Astrocyte (in vitro differentiated cells and primary cell): ENCODE measurements at regions not wholly inside any gene's neighbourhood (a gene's known extent, or its start where the extent isn't known, plus 50 kb on each side); places are given as distances from the start of the nearest gene placed in this dataset.
"Not testable (repeated sequence)": the region's sequence is repeated elsewhere in the genome, so short reads cannot be mapped to it uniquely, and the experiment has no call there.

Experiments used
- DNase-seq: peaks from one replicate; pipeline ENCODE4 v3.0.0-alpha.2; 2010; ENCODE audit warnings: low read depth
- FAIRE-seq: peaks from 2 replicates; lab custom pipeline; 2011; peaks lifted over from hg19 to GRCh38; lab: Jason Lieb, UNC
- H2AFZ ChIP-seq: 2 replicates; pipeline ENCODE4 v1.6.0; 2012; ENCODE audit warnings: low read depth, low read length, inconsistent platforms
- H3K27ac ChIP-seq: 2 replicates; pipeline ENCODE4 v1.5.1; 2011; ENCODE audit warnings: low read depth, low read length, inconsistent platforms
- H3K27me3 ChIP-seq: 2 replicates; pipeline ENCODE4 v1.6.0; 2011; ENCODE audit warnings: low read length, inconsistent platforms; ENCODE audit not compliant: insufficient read depth
- H3K36me3 ChIP-seq: 2 replicates; pipeline ENCODE4 v1.5.1; 2011; ENCODE audit warnings: low read length, inconsistent platforms; ENCODE audit not compliant: insufficient read depth
- H3K4me1 ChIP-seq: 2 replicates; pipeline ENCODE4 v1.5.1; 2011; ENCODE audit warnings: low read length, inconsistent platforms; ENCODE audit not compliant: insufficient read depth
- H3K4me2 ChIP-seq: 2 replicates; pipeline ENCODE4 v1.6.0; 2012; ENCODE audit warnings: low read length, inconsistent platforms
- H3K4me3 ChIP-seq: 2 replicates; pipeline ENCODE4 v1.5.1; 2011; ENCODE audit warnings: low read depth, mild to moderate bottlenecking, low read length, inconsistent platforms; ENCODE audit not compliant: insufficient read depth
- H3K79me2 ChIP-seq: 2 replicates; pipeline ENCODE4 v1.6.0; 2012; ENCODE audit warnings: mild to moderate bottlenecking, low read length, inconsistent platforms; ENCODE audit not compliant: insufficient read depth
- H3K9ac ChIP-seq: 2 replicates; pipeline ENCODE4 v1.6.0; 2012; ENCODE audit warnings: mild to moderate bottlenecking, low read length, inconsistent platforms
- H3K9me3 ChIP-seq: 2 replicates; pipeline ENCODE4 v1.5.1; 2012; ENCODE audit warnings: low read depth, mild to moderate bottlenecking, low read length, inconsistent platforms; ENCODE audit not compliant: insufficient read depth
- H4K20me1 ChIP-seq: 2 replicates; pipeline ENCODE4 v1.6.0; 2012; ENCODE audit warnings: low read length, inconsistent platforms; ENCODE audit not compliant: insufficient read depth
- H3K27ac Mint-ChIP-seq: one replicate; pipeline ENCODE4 v1.8.0; 2021; ENCODE audit warnings: mild to moderate bottlenecking, mixed read lengths; ENCODE audit not compliant: unreplicated experiment
- H3K27me3 Mint-ChIP-seq: one replicate; pipeline ENCODE4 v1.8.0; 2021; ENCODE audit warnings: low read depth, mixed read lengths; ENCODE audit not compliant: unreplicated experiment
- H3K36me3 Mint-ChIP-seq: one replicate; pipeline ENCODE4 v1.8.0; 2021; ENCODE audit warnings: low read depth, mixed read lengths; ENCODE audit not compliant: unreplicated experiment
- H3K4me1 Mint-ChIP-seq: one replicate; pipeline ENCODE4 v1.8.0; 2021; ENCODE audit warnings: low read depth, mixed read lengths; ENCODE audit not compliant: unreplicated experiment
- H3K4me3 Mint-ChIP-seq: one replicate; pipeline ENCODE4 v1.8.0; 2021; ENCODE audit warnings: mild to moderate bottlenecking, moderate library complexity, mixed read lengths; ENCODE audit not compliant: unreplicated experiment
- H3K9me3 Mint-ChIP-seq: one replicate; pipeline ENCODE4 v1.8.0; 2021; ENCODE audit warnings: mild to moderate bottlenecking, mixed read lengths; ENCODE audit not compliant: unreplicated experiment
- CTCF ChIP-seq: IDR thresholded peaks from 2 replicates; pipeline ENCODE4 v1.5.1; 2011; ENCODE audit warnings: low read depth, mild to moderate bottlenecking, inconsistent platforms, low read length, moderate library complexity; ENCODE audit not compliant: insufficient read depth
- EZH2 ChIP-seq: IDR thresholded peaks from 2 replicates; pipeline ENCODE4 v1.6.1; 2012; ENCODE audit warnings: mild to moderate bottlenecking, low read length, inconsistent platforms; ENCODE audit not compliant: insufficient read depth

DNA sequence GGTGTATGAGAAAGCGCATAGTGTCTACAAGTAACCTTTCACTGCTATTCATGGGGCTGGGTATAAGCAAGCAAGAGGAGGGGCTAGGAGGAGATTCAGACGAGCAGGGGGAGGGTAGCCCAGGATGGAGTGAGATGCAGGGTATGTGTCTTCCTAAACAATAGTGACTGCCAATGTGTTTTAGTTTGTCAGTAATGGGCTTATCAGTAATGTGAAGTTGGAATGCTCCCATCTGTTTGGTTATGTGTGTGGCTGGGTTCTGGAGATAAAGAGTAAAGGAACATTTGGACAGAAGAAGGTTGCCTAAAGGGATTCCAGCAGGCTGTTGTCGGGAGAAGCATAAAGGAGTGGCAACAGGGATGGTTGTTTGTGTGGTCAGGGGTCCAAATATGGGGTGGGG is 62.7 kb upstream of the EZR start:
- not testable (repeated sequence) for FAIRE-seq, H3K27ac ChIP-seq, H3K79me2 ChIP-seq, H4K20me1 ChIP-seq, H3K4me2 ChIP-seq, H3K36me3 Mint-ChIP-seq, H3K27me3 Mint-ChIP-seq, H2AFZ ChIP-seq, H3K27me3 ChIP-seq, H3K4me3 Mint-ChIP-seq, H3K9me3 Mint-ChIP-seq, H3K27ac Mint-ChIP-seq, DNase-seq, H3K4me3 ChIP-seq, H3K9ac ChIP-seq, H3K4me1 ChIP-seq, H3K9me3 ChIP-seq, H3K36me3 ChIP-seq, H3K4me1 Mint-ChIP-seq

DNA sequence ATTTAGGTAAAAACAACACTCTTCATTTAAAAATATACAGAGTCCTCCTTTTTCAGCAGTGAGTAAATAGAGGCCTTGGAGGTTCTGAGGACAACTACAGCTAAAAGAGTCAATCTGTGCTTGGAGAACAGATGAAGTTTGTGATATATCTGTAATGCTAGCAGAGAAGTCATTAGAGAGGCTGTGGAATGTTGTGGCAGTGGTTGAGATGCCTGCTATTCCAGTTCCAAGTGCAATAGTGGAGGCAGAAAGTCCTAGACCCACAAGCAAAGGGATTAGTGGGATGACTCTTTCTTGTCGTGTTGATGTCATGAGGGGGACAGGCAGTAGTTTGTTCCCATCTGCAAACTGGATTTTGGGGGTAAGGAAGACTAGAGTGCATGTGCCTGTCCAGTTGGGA is 62.1 kb upstream of the EZR start:
- not testable (repeated sequence) for H3K36me3 Mint-ChIP-seq, H3K27ac ChIP-seq, H3K9ac ChIP-seq, H3K9me3 ChIP-seq, H4K20me1 ChIP-seq, H3K27me3 ChIP-seq, H3K36me3 ChIP-seq, H3K4me1 Mint-ChIP-seq, H3K4me2 ChIP-seq, H3K4me3 ChIP-seq, H3K9me3 Mint-ChIP-seq, H3K27ac Mint-ChIP-seq, H2AFZ ChIP-seq, H3K27me3 Mint-ChIP-seq, H3K4me1 ChIP-seq, FAIRE-seq, DNase-seq, H3K79me2 ChIP-seq, H3K4me3 Mint-ChIP-seq

DNA sequence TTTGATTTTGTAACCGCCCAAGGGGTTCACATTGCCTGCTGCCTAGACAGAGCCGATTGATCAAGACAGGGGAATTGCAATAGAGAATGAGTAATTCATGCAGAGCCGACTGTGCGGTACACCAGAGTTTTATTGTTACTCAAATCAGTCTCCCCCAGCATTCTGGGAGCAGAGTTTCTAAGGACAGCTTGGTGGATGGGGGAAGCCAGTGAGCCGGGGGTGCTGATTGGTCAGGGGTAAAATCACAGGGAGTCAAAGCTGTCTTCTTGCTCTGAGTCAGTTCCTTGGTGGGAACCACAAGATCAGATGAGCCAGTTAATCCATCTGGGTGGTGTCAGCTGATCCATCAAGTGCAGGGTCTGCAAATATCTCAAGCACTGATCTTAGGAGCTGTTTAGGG is 60.0 kb upstream of the EZR start:
- Mint-ChIP-seq H3K27me3 (no peaks in the 10 kb centered on the region), H3K27ac (peak overlapping the region; percentile 84), H3K4me1 (peaks cover 6% of the 10 kb centered on the region), H3K9me3 (peaks cover 10% of the 10 kb centered on the region), H3K36me3 (no peaks in the 10 kb centered on the region), H3K4me3 (no peak overlapping the region)
- Histone ChIP-seq H3K9me3 (no peaks in the 10 kb centered on the region), H3K9ac (no peak overlapping the region), H3K4me3 (no peak overlapping the region), H3K4me1 (no peaks in the 10 kb centered on the region), H3K79me2 (no peaks in the 10 kb centered on the region), H3K36me3 (no peaks in the 10 kb centered on the region), H3K27me3 (no peaks in the 10 kb centered on the region), H2AFZ (no peak overlapping the region), H3K4me2 (no peak overlapping the region), H3K27ac (no peak overlapping the region), H4K20me1 (no peaks in the 10 kb centered on the region)
- TF ChIP-seq CTCF: no peak
- TF ChIP-seq EZH2: no peak
- DNase-seq (peak; percentile 91), FAIRE-seq (no peak)

- Histone ChIP-seq H3K9me3 (no peaks in the 10 kb centered on the region), H4K20me1 (no peaks in the 10 kb centered on the region), H3K27me3 (no peaks in the 10 kb centered on the region), H3K36me3 (no peaks in the 10 kb centered on the region), H3K4me3 (no peak overlapping the region), H3K9ac (no peak overlapping the region), H2AFZ (no peak overlapping the region), H3K27ac (no peak overlapping the region), H3K79me2 (no peaks in the 10 kb centered on the region), H3K4me1 (no peaks in the 10 kb centered on the region), H3K4me2 (no peak overlapping the region)
- FAIRE-seq: no peak
- peaks cover 6% of the 10 kb centered on the region for H3K4me1 Mint-ChIP-seq
- TF ChIP-seq EZH2 (no peak), CTCF (no peak)
- peaks cover 10% of the 10 kb centered on the region for H3K9me3 Mint-ChIP-seq
- H3K27me3 Mint-ChIP-seq: no peaks in the 10 kb centered on the region
- no peak for DNase-seq
- no peak overlapping the region for H3K4me3 Mint-ChIP-seq
- no peak overlapping the region for H3K27ac Mint-ChIP-seq
- no peaks in the 10 kb centered on the region for H3K36me3 Mint-ChIP-seq
Observed at GRCh38 chr6:158877716-158878115, 58.5 kb upstream of the EZR start.
